HCT116 (cell line): ENCODE measurements at regions not wholly inside any gene's neighbourhood (a gene's known extent, or its start where the extent isn't known, plus 50 kb on each side); places are given as distances from the start of the nearest gene placed in this dataset.

Experiments used
- ATAC-seq: fragments of 200-7000 bp; cut with Tn5 transposase; 2 replicates; pipeline ENCODE4 v1.9.1; 2020; ENCODE audit warnings: mild to moderate bottlenecking, moderate library complexity
- BruUV-seq: library from RNA; stranded (reverse); fragments of 400-500 nt; replicated peaks from 2 replicates; lab custom pipeline; 2021; lab: Mats Ljungman, UMichigan
- CTCF ChIA-PET: fragments of 300-600 bp; sonication (Branson Sonifier 250); formaldehyde crosslinking; loops from one replicate; lab custom pipeline; 2021; ENCODE audit warnings: antibody characterized with exemption; lab: Charles Lee
- POLR2A ChIA-PET: fragments of 300-600, 350-600 bp; sonication (Branson Sonifier 250); formaldehyde crosslinking; loops from one replicate; lab custom pipeline; 2021; ENCODE audit warnings: antibody characterized with exemption; lab: Charles Lee
- RAD21 ChIA-PET, 2 experiments: fragments of 300-600 bp; sonication (Branson Sonifier 250); formaldehyde crosslinking; loops; one replicate each; lab custom pipeline; 2023; ENCODE audit warnings: low total read pairs in 2 of 2; ENCODE audit not compliant: uncharacterized antibody in 2 of 2, unreplicated experiment in 2 of 2, low non-redundant PET in 1 of 2; lab: Charles Lee
- DNase-seq: peaks from one replicate; pipeline ENCODE4 v3.0.0-alpha.2; 2010; ENCODE audit warnings: low read depth, low spot score
- H2AFZ ChIP-seq: fragments of 200-600 bp; shearing (Covaris generic), sonication (generic); 2 replicates; pipeline ENCODE4 v1.6.1; 2017; ENCODE audit warnings: low read depth, mixed run types, mixed read lengths, antibody characterized with exemption, low read length; ENCODE audit not compliant: poor library complexity, severe bottlenecking
- H3K27ac ChIP-seq: 2 replicates; pipeline ENCODE4 v1.5.1; 2012; ENCODE audit warnings: low read depth, low read length
- H3K27me3 ChIP-seq: fragments of 200-600 bp; sonication (generic); 2 replicates; pipeline ENCODE4 v1.6.1; 2016; ENCODE audit warnings: mixed run types, low read length, mixed read lengths; ENCODE audit not compliant: insufficient read depth
- H3K36me3 ChIP-seq, 2 experiments: fragments of 200-500 bp in 1 of 2; fragments of 200-600 bp in 1 of 2; sonication (Bioruptor generic) in 1 of 2; sonication (generic) in 1 of 2; 2 replicates each; pipeline versions ENCODE4 v1.5.1 to v1.6.1; 2014 to 2016; ENCODE audit warnings: low read length in 2 of 2, inconsistent platforms in 1 of 2, mixed read lengths in 1 of 2, mixed run types in 1 of 2; ENCODE audit not compliant: insufficient read depth in 2 of 2, control insufficient read depth in 1 of 2
- H3K4me1 ChIP-seq, 2 experiments: fragments of 200-600 bp in 1 of 2; sonication (generic) in 1 of 2; 2 replicates each; pipeline versions ENCODE4 v1.5.1 to v1.6.1; 2012 to 2017; ENCODE audit warnings: low read length in 2 of 2, inconsistent platforms in 1 of 2, mild to moderate bottlenecking in 1 of 2, mixed read lengths in 1 of 2, mixed run types in 1 of 2, moderate library complexity in 1 of 2; ENCODE audit not compliant: insufficient read depth in 2 of 2, control insufficient read depth in 1 of 2
- H3K4me2 ChIP-seq: fragments of 200-600 bp; sonication (generic); 2 replicates; pipeline ENCODE4 v1.6.1; 2017; ENCODE audit warnings: mixed run types, low read length, mixed read lengths
- H3K4me3 ChIP-seq, 2 experiments: fragments of 200-600 bp in 1 of 2; sonication (generic) in 1 of 2; replicated peaks in 1 of 2; 2 replicates each; pipeline ENCODE4 v1.5.1; 2011 to 2016; ENCODE audit warnings: low read length in 2 of 2, control low read depth in 1 of 2, low read depth in 1 of 2, mild to moderate bottlenecking in 1 of 2, mixed read lengths in 1 of 2, mixed run types in 1 of 2
- H3K79me2 ChIP-seq: fragments of 200-600 bp; sonication (generic); 2 replicates; pipeline ENCODE4 v1.6.1; 2017; ENCODE audit warnings: mild to moderate bottlenecking, mixed run types, low read length, moderate library complexity, mixed read lengths; ENCODE audit not compliant: insufficient read depth
- H3K9ac ChIP-seq: fragments of 200-600 bp; sonication (generic); 2 replicates; pipeline ENCODE4 v1.6.1; 2016; ENCODE audit warnings: low read length, mixed read lengths
- H3K9me2 ChIP-seq: fragments of 200-600 bp; sonication (generic), shearing (Covaris generic); 2 replicates; pipeline ENCODE4 v1.6.1; 2017; ENCODE audit warnings: mixed run types, mild to moderate bottlenecking, moderate library complexity; ENCODE audit not compliant: insufficient read depth
- H3K9me3 ChIP-seq, 2 experiments: fragments of 200-500 bp in 1 of 2; fragments of 200-600 bp in 1 of 2; sonication (Bioruptor generic) in 1 of 2; sonication (generic) in 1 of 2; 2 replicates each; pipeline ENCODE4 v1.6.1; 2014 to 2017; ENCODE audit warnings: low read length in 2 of 2, mixed read lengths in 2 of 2, inconsistent platforms in 1 of 2, low read depth in 1 of 2, mild to moderate bottlenecking in 1 of 2, mixed run types in 1 of 2, moderate library complexity in 1 of 2; ENCODE audit not compliant: control insufficient read depth in 1 of 2, insufficient read depth in 1 of 2
- H4K20me1 ChIP-seq: fragments of 200-600 bp; sonication (generic), shearing (Covaris generic); 2 replicates; pipeline ENCODE4 v1.6.1; 2017; ENCODE audit warnings: mixed run types, mild to moderate bottlenecking, moderate library complexity; ENCODE audit not compliant: insufficient read depth
- CEBPB ChIP-seq: IDR thresholded peaks from 2 replicates; pipeline ENCODE4 v1.6.1; 2012; ENCODE audit warnings: low read depth
- CTCF ChIP-seq, 3 experiments: fragments of 200-600 bp in 1 of 3; sonication (generic) in 1 of 3; IDR thresholded peaks in 2 of 3; conservative IDR thresholded peaks in 1 of 3; 2 replicates each; pipeline ENCODE4 v1.5.1; 2012 to 2017; ENCODE audit warnings: low read depth in 2 of 3, low read length in 2 of 3, antibody characterized with exemption in 1 of 3, borderline replicate concordance in 1 of 3, control low read depth in 1 of 3, mild to moderate bottlenecking in 1 of 3, mixed read lengths in 1 of 3, mixed run types in 1 of 3, moderate library complexity in 1 of 3; ENCODE audit not compliant: insufficient read depth in 1 of 3
- EGR1 ChIP-seq: IDR thresholded peaks from 2 replicates; pipeline ENCODE4 v1.6.1; 2012; ENCODE audit warnings: low read depth
- ELF1 ChIP-seq: IDR thresholded peaks from 2 replicates; pipeline ENCODE4 v1.6.1; 2012; ENCODE audit warnings: low read depth, borderline replicate concordance
- EZH2 ChIP-seq: fragments of 200-600 bp; sonication (generic); IDR thresholded peaks from 2 replicates; pipeline ENCODE4 v1.6.1; 2017; ENCODE audit warnings: antibody characterized with exemption, mixed run types
- MAX ChIP-seq: IDR thresholded peaks from 2 replicates; pipeline ENCODE4 v1.6.1; 2012
- POLR2A ChIP-seq: IDR thresholded peaks from 2 replicates; pipeline ENCODE4 v1.7.0; 2011; ENCODE audit warnings: borderline replicate concordance; ENCODE audit not compliant: insufficient read depth, insufficient read length; ENCODE audit errors: extremely low read depth
- RAD21 ChIP-seq: IDR thresholded peaks from 2 replicates; pipeline ENCODE4 v1.6.1; 2012; ENCODE audit warnings: low read depth, mild to moderate bottlenecking
- REST ChIP-seq: IDR thresholded peaks from 2 replicates; pipeline ENCODE4 v1.6.1; 2012; ENCODE audit warnings: low read depth
- SIN3A ChIP-seq: IDR thresholded peaks from 2 replicates; pipeline ENCODE4 v1.6.1; 2012; ENCODE audit warnings: low read depth
- intact Hi-C: fragments of 100-400 bp; cut with micrococcal nuclease; formaldehyde crosslinking; loops from 2 replicates; pipeline ENCODE4 v1.10.0; 2022

DNA sequence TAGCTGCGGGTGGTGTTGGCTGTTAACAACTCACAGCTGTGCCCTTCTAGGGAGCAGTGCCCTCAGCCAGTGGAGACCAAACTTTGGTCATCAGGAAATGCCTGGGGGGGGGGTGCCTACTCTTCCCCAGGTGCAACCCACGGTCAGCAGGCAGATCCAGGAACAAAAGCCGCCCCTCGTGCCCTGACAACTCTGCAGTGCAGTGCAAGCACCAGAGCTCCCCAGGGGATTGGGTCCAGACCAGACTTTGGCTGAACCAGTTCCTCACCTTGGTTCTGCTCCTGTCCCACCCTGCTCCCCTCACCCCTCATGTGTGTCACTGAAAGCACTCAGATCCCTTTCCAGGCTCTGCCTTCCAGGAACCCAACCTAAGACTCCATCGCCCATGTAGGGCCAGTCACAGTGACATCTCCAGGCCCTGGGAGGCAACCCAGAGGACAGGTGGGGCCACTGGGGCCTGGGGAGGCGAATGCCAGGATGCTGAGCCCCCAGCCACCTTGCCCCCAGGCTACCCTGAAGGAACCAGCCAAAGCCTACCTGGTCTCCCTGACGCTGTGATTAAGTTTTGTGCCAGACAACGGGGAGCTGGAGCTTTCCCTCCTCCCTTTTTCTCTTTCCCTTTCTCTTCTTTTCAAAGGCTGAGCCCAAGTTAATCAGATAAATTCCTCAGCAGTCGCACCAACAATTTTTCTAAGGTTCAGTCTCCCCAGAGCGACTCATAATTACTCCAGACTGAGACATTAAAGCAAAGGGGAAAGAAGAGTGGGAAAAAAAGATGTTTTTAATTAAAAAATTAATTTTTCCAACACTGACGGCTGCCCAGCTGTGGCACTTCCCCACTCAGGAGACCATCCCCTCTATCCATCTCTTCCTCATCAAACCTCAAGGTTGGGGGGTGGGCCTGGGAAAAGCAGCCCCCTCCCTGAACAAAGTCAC is 207.5 kb upstream of the LINGO1 start:
- POLR2A ChIA-PET, result no interaction called here
- Histone ChIP-seq H3K27me3 (peaks cover 41% of the 10 kb centered on the region), H3K9me2 (no peaks in the 10 kb centered on the region), H3K27ac (no peak overlapping the region), H3K9ac (no peak overlapping the region), H3K9me3 (no peaks in the 10 kb centered on the region), H3K4me2 (no peak overlapping the region), H4K20me1 (no peaks in the 10 kb centered on the region), H3K4me1 (no peaks in the 10 kb centered on the region), H3K4me3 (no peak overlapping the region), H3K36me3 (no peaks in the 10 kb centered on the region), H2AFZ (no peak overlapping the region), H3K79me2 (no peaks in the 10 kb centered on the region)
- intact Hi-C loops, result no loop called here
- ATAC-seq, result no peak
- RAD21 ChIA-PET, result no interaction called here
- no TSS peak for BruUV-seq
- no peak for DNase-seq
- CTCF ChIA-PET, result no interaction called here
- TF ChIP-seq EZH2 (no peak), POLR2A (no peak), RAD21 (no peak), CTCF (IDR thresholded peaks at IDR 0.05 in 2 of 3, conservative IDR thresholded peaks at IDR 0.05 in 1 of 3; ENCODE audit: borderline replicate concordance in 1 of 3, insufficient read depth in 1 of 3, low read depth in 2 of 3, low read length in 2 of 3) (no peak)

GRCh38 chr15:77839456-77839855 is 206.7 kb upstream of the LINGO1 start:
- ATAC-seq (no peak), DNase-seq (no peak)
- Histone ChIP-seq H4K20me1 (no peaks in the 10 kb centered on the region), H3K4me2 (no peak overlapping the region), H3K4me3 (no peak overlapping the region), H3K9me3 (no peaks in the 10 kb centered on the region), H3K9me2 (no peaks in the 10 kb centered on the region), H3K27me3 (peaks cover 41% of the 10 kb centered on the region), H2AFZ (no peak overlapping the region), H3K4me1 (no peaks in the 10 kb centered on the region), H3K9ac (no peak overlapping the region), H3K36me3 (no peaks in the 10 kb centered on the region), H3K27ac (no peak overlapping the region), H3K79me2 (no peaks in the 10 kb centered on the region)
- ChIA-PET RAD21 (no interaction called here), CTCF (no interaction called here), POLR2A (no interaction called here)
- BruUV-seq, result no TSS peak
- intact Hi-C loops, result no loop called here
- TF ChIP-seq EGR1 (no peak), CTCF (IDR thresholded peaks at IDR 0.05 in 2 of 3, conservative IDR thresholded peaks at IDR 0.05 in 1 of 3; ENCODE audit: borderline replicate concordance in 1 of 3, insufficient read depth in 1 of 3, low read depth in 2 of 3, low read length in 2 of 3) (no peak), CEBPB (no peak), REST (no peak), SIN3A (no peak), MAX (no peak), POLR2A (no peak), ELF1 (no peak)
